ENCODE measurements at regions not wholly inside any gene's neighbourhood (a gene's known extent, or its start where the extent isn't known, plus 50 kb on each side); places are given as distances from the start of the nearest gene placed in this dataset.
"Not testable (repeated sequence)": the region's sequence is repeated elsewhere in the genome, so short reads cannot be mapped to it uniquely, and the experiment has no call there.

- DNase-seq, result not testable (repeated sequence)
Observed at GRCh38 chr2:144903045-144903444, 383.1 kb upstream of the ZEB2 start.

- DNase-seq, result not testable (repeated sequence)
Observed at GRCh38 chr2:144901386-144901785, 381.5 kb upstream of the ZEB2 start.

DNA sequence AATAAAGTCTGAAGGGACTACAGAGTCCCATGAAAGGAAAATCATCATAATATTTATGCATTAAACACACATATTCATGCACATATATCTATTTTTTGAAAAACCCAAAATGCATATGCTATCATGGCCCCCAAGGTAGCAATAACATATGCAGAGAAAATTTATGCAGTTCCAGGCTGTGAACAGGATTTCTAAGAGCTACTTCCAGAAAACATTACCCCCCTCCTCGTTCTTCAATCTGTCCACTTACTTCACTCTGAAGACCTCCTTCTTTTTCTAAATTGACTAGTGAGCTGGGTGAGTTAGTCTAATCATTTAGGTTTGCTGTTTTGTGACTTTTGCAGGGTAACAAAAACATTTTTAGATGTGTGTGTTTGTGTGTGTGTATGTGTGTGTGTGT is 376.4 kb upstream of the ZEB2 start:
- DNase-seq, result no peak

- DNase-seq, result no peak
Observed at GRCh38 chr2:144894612-144895599, 375.0 kb upstream of the ZEB2 start.

- no peak for DNase-seq
Observed at GRCh38 chr2:144893464-144893863, 373.5 kb upstream of the ZEB2 start.

- DNase-seq, result no peak
Observed at GRCh38 chr2:144890828-144891227, 370.9 kb upstream of the ZEB2 start.

DNA sequence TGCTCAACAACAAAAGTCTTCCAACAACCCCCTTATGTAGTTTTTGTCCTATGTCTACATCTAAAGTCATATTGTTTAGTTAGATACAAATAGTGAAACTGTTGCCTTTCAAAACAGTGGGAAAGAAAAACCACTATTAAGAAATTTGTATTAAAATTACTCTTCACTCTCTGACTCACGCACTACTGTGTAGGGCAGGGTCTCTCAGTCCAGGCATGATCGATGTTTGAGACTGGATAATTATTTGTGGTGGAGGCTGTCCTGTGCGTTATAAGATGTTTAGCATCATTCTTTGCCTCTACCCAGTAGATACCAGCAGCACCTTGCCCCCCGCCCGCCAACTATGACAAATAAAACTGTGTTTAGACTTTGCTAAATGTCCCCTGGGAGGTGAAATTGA is 369.4 kb upstream of the ZEB2 start:
- no peak for DNase-seq

DNA sequence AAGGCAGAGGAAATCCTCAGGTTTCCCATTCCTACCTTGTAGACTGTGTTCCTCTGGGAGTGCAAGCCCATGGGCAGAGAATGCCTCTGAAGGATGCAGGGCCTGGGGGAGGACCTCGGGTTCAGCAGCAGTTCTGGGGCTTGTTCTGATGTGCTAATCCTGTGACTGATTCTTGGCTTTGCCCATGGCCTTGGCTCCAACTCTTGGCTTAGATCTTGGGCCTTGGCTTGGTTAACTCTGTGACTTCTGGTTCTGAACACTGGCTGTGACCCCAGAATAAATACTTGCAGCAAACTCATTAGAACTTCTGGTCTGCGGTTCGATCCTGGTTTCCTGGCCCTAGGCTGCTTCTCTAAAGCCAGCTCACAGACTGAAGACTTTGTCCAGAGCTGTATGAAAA is 366.9 kb upstream of the ZEB2 start:
- no peak for DNase-seq

DNA sequence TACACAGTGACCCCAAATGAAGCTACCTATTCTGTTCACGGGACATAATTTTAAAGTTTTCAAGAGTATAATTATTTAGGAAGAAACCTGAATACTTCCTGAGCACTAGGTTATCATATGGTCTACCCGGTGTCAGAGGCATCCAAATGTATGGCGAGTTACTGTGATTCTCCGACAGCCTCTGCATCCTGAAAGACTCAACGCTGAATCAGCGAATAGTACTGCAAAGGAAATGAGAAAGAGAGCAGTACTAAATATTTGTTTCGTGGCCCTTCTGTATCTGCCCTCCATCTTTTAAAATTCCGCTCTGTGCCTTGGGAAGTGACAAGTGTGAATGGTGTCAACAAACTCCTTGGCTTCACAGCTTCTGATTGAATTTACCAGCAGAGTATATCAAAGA is 358.0 kb upstream of the ZEB2 start:
- DNase-seq, result no peak

DNA sequence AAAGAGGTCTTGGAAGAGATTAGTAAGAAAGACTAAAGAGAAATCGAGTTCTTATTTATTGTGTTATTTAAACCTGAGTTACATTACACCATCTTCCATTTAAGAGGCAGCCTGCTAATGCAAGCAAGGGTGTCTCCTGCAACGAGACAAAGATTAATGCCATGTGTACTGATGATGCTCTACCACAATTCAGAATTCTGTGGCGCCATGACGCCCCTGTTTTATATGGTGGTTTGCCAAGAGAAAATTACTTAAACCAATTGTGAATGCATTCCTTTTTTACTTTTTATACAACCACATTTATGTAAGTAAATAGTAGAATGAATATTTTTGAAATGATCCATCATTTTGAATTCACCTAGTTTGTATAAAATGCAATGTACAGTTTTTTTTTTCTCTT is 356.1 kb upstream of the ZEB2 start:
- no peak for DNase-seq

- DNase-seq, result no peak
Observed at GRCh38 chr2:144875290-144875969, 355.5 kb upstream of the ZEB2 start.

- no peak for DNase-seq
Observed at GRCh38 chr2:144865670-144866069, 345.8 kb upstream of the ZEB2 start.

DNA sequence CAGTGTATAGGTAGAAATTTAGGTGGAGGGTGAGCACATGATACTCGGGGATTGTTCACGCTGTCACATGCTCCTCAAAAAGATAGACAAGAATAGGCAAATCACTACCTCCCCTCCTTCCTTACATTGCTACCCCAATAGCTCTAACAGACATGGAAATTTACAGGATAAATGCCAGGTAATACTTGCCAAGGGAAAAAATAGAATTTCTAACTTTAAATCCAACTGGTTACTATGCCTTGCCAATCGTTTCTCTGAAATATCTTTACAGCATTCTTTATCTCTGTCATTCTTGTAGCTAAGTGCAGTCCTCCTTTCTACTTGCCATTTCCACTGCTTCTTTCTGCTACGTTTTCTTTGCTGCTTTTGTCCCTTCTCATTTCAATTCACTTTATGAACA is 339.8 kb upstream of the ZEB2 start:
- DNase-seq, result no peak

- no peak for DNase-seq
Observed at GRCh38 chr2:144858211-144858610, 338.3 kb upstream of the ZEB2 start.

DNA sequence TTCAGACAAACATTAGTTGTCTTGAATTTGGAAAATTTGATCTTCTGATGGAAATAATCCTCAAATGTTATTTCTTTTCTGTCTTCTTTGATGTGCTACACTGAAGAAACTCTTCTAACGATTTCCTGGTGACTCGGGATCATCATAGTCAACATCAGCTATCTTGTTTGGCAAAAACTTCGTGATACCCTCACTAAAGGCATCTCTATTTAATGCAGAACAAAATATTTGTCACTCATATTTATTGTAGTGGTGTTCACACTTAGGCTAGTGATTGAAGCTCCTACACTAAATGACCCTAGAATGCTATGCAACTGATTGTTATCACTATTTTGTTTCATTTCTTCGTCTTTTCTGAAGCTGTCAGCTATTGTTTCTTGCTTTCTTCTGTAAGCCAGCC is 334.7 kb upstream of the ZEB2 start:
- DNase-seq, result no peak

DNA sequence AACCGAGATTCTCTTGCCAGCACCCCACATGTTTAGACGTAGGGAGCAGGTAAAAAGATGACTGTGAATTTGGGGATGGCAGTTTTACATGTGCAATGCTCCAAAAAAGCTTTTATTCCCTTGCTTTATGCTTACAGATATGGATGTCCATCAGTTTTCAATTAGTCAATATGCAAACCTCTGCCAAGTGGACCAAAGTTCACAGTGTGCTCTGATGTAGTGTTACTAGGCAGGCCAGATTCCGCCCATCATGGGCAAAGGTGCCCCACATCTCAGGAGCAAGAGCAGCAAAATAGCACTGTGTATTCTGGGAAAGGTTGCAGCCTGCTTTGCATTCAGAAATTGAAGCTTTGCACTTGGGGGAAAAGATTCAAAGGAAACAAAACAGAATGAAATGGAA is 329.7 kb upstream of the ZEB2 start:
- DNase-seq, result no peak

- no peak for DNase-seq
Observed at GRCh38 chr2:144848423-144848822, 328.5 kb upstream of the ZEB2 start.

DNA sequence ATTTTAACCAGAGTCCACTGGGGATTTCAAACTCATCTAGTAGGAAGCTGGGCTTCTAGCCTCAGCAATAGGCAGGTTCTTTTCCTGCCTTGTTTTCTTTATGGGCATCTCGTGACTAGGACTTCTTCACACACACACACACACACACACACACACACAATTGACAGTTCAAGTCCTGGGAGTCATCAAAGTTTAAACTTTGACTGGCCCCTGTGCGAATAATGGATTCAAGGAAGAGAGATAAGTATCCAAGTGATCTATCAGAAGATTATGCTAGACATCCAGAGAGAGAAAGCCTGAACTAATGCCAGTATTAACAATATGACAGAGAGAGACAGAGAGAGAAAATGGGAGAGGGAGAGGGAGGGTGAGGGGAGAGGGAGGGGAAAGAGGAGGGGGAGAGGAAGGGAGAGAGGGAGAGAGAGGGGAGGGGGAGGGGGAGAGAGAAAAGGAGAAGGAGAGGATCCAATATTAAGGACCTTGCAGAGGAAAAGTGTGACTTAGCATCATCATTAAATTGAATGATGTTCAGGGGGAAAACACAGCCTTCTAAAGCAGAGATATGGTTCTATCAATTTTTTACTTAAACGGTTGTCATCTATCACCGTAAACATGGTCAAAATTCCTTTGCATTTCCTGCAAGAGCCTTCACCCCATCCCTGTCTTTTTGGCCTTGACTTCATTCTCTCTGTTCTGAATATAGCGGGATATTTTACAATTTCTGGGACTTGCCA is 327.6 kb upstream of the ZEB2 start:
- no peak for DNase-seq

DNA sequence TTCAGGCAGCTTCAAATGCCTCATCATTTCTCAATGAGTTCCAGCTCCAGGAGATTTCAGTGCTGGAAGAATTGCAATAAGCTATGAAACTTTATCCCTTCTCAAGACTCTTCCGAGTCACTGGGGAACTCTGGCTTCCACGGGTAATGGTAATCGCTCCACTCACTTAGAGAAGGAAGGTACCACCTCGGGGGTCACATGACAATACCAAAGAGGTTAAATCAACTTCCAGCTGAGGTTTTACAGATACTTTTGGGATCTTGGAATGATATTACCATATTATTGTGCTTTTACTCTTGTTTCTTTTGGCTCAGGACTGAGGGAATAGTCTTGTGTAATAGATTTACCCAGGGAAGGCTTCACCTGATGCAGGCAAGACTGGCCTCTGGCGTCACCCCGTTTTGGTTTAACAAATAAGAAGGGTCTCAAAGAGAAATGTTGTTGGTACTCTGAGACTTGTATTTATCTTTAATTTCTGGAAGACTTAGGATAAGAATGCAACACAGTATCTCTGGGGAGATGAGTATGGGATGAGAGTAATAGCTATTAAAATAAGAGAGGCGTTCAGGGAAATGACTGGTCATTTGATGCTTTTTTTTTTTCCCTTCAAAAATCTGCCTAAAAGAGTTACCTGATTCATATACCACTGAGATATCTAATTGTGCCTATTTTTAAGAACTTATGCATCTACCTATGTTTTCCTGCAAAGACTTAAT is 316.9 kb upstream of the ZEB2 start:
- DNase-seq, result no peak

DNA sequence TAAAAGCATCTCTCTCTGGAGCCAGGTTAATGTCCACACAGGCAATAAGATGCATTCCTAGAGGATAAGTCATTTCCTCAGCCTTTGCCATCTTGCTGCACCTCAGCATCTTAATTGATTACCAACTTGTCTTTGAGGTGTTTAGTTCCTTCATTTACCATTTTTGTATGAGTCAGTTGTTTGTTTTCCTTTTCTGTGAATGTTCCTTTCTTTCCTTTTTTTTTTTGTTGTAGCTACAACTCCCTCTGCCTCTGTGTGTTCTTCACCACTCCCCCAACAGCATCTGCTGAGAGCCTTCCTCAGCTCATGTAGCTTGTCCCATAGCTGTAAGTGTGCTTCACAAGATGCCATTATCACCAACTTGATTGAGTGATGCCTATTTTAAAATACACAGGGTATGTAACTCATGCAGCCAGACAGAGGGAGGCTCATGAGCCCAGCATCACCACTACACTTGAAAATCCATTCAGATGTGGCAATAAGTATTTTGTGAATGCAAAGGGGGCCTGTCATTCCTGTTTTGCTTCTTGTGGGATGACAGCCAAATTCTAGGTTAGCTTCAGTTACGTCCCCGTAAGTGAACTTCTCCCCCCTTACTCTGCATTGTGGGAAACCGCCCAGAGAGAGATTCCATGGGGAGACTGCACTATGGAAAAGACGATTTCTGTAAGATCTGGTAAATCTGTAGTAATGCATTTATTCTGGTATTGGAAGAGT is 315.9 kb upstream of the ZEB2 start:
- no peak for DNase-seq

DNA sequence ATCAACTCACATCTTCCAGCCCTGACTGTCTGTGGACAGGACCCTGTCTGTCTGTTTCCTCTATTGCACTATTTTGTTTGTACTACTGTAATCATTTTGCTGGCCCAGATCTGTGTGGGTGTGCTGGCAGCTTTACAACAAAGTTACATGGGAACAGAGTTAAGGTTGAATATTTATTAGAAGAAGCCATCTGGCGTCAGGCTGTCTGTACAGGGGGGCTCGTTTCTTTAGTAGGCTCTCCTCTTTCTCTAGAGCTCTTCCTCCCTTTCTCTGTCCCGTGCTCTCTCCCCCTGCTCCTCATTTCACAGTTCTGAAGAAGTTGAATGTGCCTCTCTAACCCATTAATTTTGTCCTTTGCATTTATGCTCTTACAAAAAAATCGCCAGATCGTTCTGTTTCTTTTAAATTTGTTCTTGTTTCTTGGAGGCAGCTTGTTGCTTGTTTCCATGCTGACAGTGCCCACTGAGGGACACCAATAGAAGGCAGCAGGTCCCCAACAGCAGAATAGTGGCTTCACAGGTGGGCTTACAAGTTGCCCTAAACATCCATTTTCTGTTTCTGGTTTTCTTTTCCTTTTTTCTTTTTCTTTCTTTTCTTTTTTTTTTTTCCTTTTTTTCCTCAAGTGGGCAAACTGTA is 315.2 kb upstream of the ZEB2 start:
- no peak for DNase-seq

DNA sequence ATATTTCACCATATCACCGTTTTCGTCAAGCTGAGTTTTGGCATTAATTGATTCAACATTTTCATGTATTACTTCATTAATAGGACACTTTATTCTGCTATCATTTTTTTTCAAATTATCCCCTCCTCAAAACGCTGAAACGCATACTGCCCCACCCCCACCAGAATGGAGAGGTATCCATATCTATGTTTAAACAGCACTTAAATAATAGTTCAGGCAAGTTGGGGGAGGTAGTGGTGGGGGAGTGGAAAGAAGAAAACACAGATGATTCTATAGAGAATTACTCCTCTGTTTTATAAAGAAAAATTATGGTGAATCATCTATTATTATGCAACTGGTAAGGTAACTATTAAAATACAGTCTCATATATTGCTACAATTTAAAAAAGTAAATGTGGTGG is 314.4 kb upstream of the ZEB2 start:
- no peak for DNase-seq
